Trophoblast cell (in vitro differentiated cells and primary cell): ENCODE measurements at regions not wholly inside any gene's neighbourhood (a gene's known extent, or its start where the extent isn't known, plus 50 kb on each side); places are given as distances from the start of the nearest gene placed in this dataset.
A peak's percentile ranks its signal among the peaks of the same experiment; 100 is the strongest.

ENCODE experiments used
- DNase-seq, 2 donors: peaks; one replicate each; pipeline ENCODE4 v3.0.0-alpha.2; 2016
- H2AFZ ChIP-seq: 2 replicates; pipeline ENCODE4 v1.6.1; 2013; ENCODE audit warnings: low read length, moderate library complexity, mild to moderate bottlenecking; ENCODE audit not compliant: insufficient read depth, poor library complexity
- H2AK5ac ChIP-seq: 2 replicates; pipeline ENCODE4 v1.6.1; 2013; ENCODE audit warnings: mild to moderate bottlenecking, low read length
- H2BK120ac ChIP-seq: 2 replicates; pipeline ENCODE4 v1.6.1; 2013; ENCODE audit warnings: low read length, mild to moderate bottlenecking, moderate library complexity; ENCODE audit not compliant: insufficient read depth, poor library complexity
- H2BK12ac ChIP-seq: 2 replicates; pipeline ENCODE4 v1.6.1; 2013; ENCODE audit warnings: mild to moderate bottlenecking, low read length, moderate library complexity
- H2BK5ac ChIP-seq: 2 replicates; pipeline ENCODE4 v1.6.1; 2013; ENCODE audit warnings: low read length, low read depth, moderate library complexity, mild to moderate bottlenecking; ENCODE audit not compliant: poor library complexity
- H3K14ac ChIP-seq: 2 replicates; pipeline ENCODE4 v1.6.1; 2013; ENCODE audit warnings: mild to moderate bottlenecking, low read length
- H3K18ac ChIP-seq: 2 replicates; pipeline ENCODE4 v1.6.1; 2013; ENCODE audit warnings: mild to moderate bottlenecking, low read length
- H3K23ac ChIP-seq: 2 replicates; pipeline ENCODE4 v1.6.1; 2013; ENCODE audit warnings: low read length
- H3K27ac ChIP-seq: 2 replicates; pipeline ENCODE4 v1.5.1; 2013; ENCODE audit warnings: low read depth, mild to moderate bottlenecking, inconsistent platforms, low read length, moderate library complexity
- H3K27me3 ChIP-seq: 2 replicates; pipeline ENCODE4 v1.6.1; 2013; ENCODE audit warnings: inconsistent platforms, mild to moderate bottlenecking, low read length, moderate library complexity; ENCODE audit not compliant: insufficient read depth
- H3K36me3 ChIP-seq, 2 experiments: 1 replicate in 1 of 2; 2 replicates in 1 of 2; pipeline ENCODE4 v1.6.1; 2013; ENCODE audit warnings: low read length in 2 of 2, mild to moderate bottlenecking in 2 of 2, moderate library complexity in 1 of 2; ENCODE audit not compliant: insufficient read depth in 2 of 2, control insufficient read depth in 1 of 2
- H3K4ac ChIP-seq: 2 replicates; pipeline ENCODE4 v1.6.1; 2013; ENCODE audit warnings: low read depth, mild to moderate bottlenecking, low read length, moderate library complexity
- H3K4me1 ChIP-seq, 2 experiments: 1 replicate in 1 of 2; 2 replicates in 1 of 2; pipeline ENCODE4 v1.6.1; 2013; ENCODE audit warnings: low read length in 2 of 2, mild to moderate bottlenecking in 2 of 2, moderate library complexity in 1 of 2; ENCODE audit not compliant: insufficient read depth in 2 of 2, control insufficient read depth in 1 of 2
- H3K4me2 ChIP-seq: 2 replicates; pipeline ENCODE4 v1.6.1; 2013; ENCODE audit warnings: inconsistent platforms, mild to moderate bottlenecking, low read length, moderate library complexity
- H3K4me3 ChIP-seq: 2 replicates; pipeline ENCODE4 v1.5.1; 2013; ENCODE audit warnings: mild to moderate bottlenecking, low read depth, low read length, inconsistent platforms
- H3K79me1 ChIP-seq: one replicate; pipeline ENCODE4 v1.6.1; 2013; ENCODE audit warnings: low read length
- H3K79me2 ChIP-seq: 2 replicates; pipeline ENCODE4 v1.6.1; 2013; ENCODE audit warnings: low read length, mild to moderate bottlenecking; ENCODE audit not compliant: control insufficient read depth, insufficient read depth, poor library complexity
- H3K9ac ChIP-seq: 2 replicates; pipeline ENCODE4 v1.6.1; 2013; ENCODE audit warnings: mild to moderate bottlenecking, low read length
- H3K9me3 ChIP-seq: 2 replicates; pipeline ENCODE4 v1.6.1; 2013; ENCODE audit warnings: low read depth, mild to moderate bottlenecking, control low read depth, inconsistent platforms, low read length; ENCODE audit not compliant: insufficient read depth
- H4K12ac ChIP-seq: 2 replicates; pipeline ENCODE4 v1.6.1; 2013; ENCODE audit warnings: low read depth, mild to moderate bottlenecking, low read length, moderate library complexity
- H4K8ac ChIP-seq: 2 replicates; pipeline ENCODE4 v1.6.1; 2013; ENCODE audit warnings: low read depth, mild to moderate bottlenecking, low read length, moderate library complexity
- H4K91ac ChIP-seq: one replicate; pipeline ENCODE4 v1.6.1; 2013; ENCODE audit warnings: low read depth, mild to moderate bottlenecking, low read length, moderate library complexity
- WGBS: extraction: QIAGEN DNeasy Blood & Tissue Kit; methylation state at CpG from one replicate; pipeline ENCODE4 v1.1.7; 2013; ENCODE audit warnings: missing lambda C conversion rate; ENCODE audit not compliant: insufficient read length, insufficient coverage; ENCODE audit errors: extremely low coverage; 5-methylcytosine and 5-hydroxymethylcytosine counted together

GRCh38 chr2:208791257-208791656, 384.7 kb downstream of the PTH2R start:
- Histone ChIP-seq H3K18ac (no peak overlapping the region), H3K14ac (no peak overlapping the region), H2AFZ (no peak overlapping the region), H4K91ac (no peak overlapping the region), H3K27me3 (no peaks in the 10 kb centered on the region), H3K4ac (no peak overlapping the region), H4K8ac (no peak overlapping the region), H3K4me2 (no peak overlapping the region), H2BK12ac (no peak overlapping the region), H2AK5ac (no peak overlapping the region), H3K36me3 (no peaks in the 10 kb centered on the region), H3K4me1 (no peaks in the 10 kb centered on the region), H4K12ac (no peak overlapping the region), H3K27ac (no peak overlapping the region), H2BK5ac (no peak overlapping the region), H3K4me3 (no peak overlapping the region), H3K9me3 (no peaks in the 10 kb centered on the region), H2BK120ac (no peak overlapping the region), H3K79me1 (no peaks in the 10 kb centered on the region), H3K23ac (no peak overlapping the region), H3K79me2 (no peaks in the 10 kb centered on the region), H3K9ac (no peak overlapping the region)
- WGBS, result no CpG with 5 or more reads among the region's 6 CpGs
- no peak for DNase-seq

GRCh38 chr2:208792766-208793165, 386.2 kb downstream of the PTH2R start:
- H3K36me3 ChIP-seq, result no peaks in the 10 kb centered on the region
- no CpG with 5 or more reads among the region's 8 CpGs for WGBS

GRCh38 chr2:208793434-208793833, 386.8 kb downstream of the PTH2R start:
- Histone ChIP-seq H3K79me2 (no peaks in the 10 kb centered on the region), H2AFZ (no peak overlapping the region), H3K27ac (no peak overlapping the region), H4K8ac (no peak overlapping the region), H3K4me1 (no peaks in the 10 kb centered on the region), H3K79me1 (no peaks in the 10 kb centered on the region), H3K4ac (no peak overlapping the region), H2AK5ac (no peak overlapping the region), H2BK5ac (no peak overlapping the region), H3K36me3 (no peaks in the 10 kb centered on the region), H3K9ac (no peak overlapping the region), H2BK120ac (no peak overlapping the region), H3K4me2 (no peak overlapping the region), H3K14ac (no peak overlapping the region), H3K23ac (no peak overlapping the region), H3K18ac (no peak overlapping the region), H4K91ac (no peak overlapping the region), H3K4me3 (no peak overlapping the region), H4K12ac (no peak overlapping the region), H3K9me3 (no peaks in the 10 kb centered on the region), H2BK12ac (no peak overlapping the region), H3K27me3 (no peaks in the 10 kb centered on the region)
- DNase-seq, result no peak
- no CpG with 5 or more reads among the region's 3 CpGs for WGBS

More at GRCh38 chr2:208792766-208793165, 386.2 kb downstream of the PTH2R start:
- H3K27ac ChIP-seq, result no peak overlapping the region
- no peak overlapping the region for H3K4ac ChIP-seq
- H3K23ac ChIP-seq, result no peak overlapping the region
- H3K4me3 ChIP-seq, result no peak overlapping the region
- no peaks in the 10 kb centered on the region for H3K79me1 ChIP-seq
- no peak overlapping the region for H4K12ac ChIP-seq
- no peak overlapping the region for H4K91ac ChIP-seq
- H4K8ac ChIP-seq, result no peak overlapping the region
- H3K4me1 ChIP-seq, result no peaks in the 10 kb centered on the region
- no peak overlapping the region for H2BK5ac ChIP-seq
- no peak overlapping the region for H3K9ac ChIP-seq
- H2AFZ ChIP-seq, result no peak overlapping the region
- H3K14ac ChIP-seq, result no peak overlapping the region
- H2BK12ac ChIP-seq, result no peak overlapping the region
- H3K79me2 ChIP-seq, result no peaks in the 10 kb centered on the region
- peak; percentile 16 to 44 for DNase-seq
- no peak overlapping the region for H3K18ac ChIP-seq
- H2BK120ac ChIP-seq, result no peak overlapping the region
- H2AK5ac ChIP-seq, result no peak overlapping the region
- no peak overlapping the region for H3K4me2 ChIP-seq
- H3K27me3 ChIP-seq, result no peaks in the 10 kb centered on the region
- no peaks in the 10 kb centered on the region for H3K9me3 ChIP-seq

- Histone ChIP-seq H3K18ac (no peak overlapping the region), H3K23ac (no peak overlapping the region), H3K79me2 (no peaks in the 10 kb centered on the region), H3K27me3 (no peaks in the 10 kb centered on the region), H3K4me2 (no peak overlapping the region), H3K79me1 (no peaks in the 10 kb centered on the region), H3K27ac (no peak overlapping the region), H3K4me1 (no peaks in the 10 kb centered on the region), H2BK120ac (no peak overlapping the region), H3K4ac (no peak overlapping the region), H4K91ac (no peak overlapping the region), H2AFZ (no peak overlapping the region), H4K12ac (no peak overlapping the region), H3K4me3 (no peak overlapping the region), H3K9me3 (no peaks in the 10 kb centered on the region), H3K14ac (no peak overlapping the region), H2BK5ac (no peak overlapping the region), H3K9ac (no peak overlapping the region), H2BK12ac (no peak overlapping the region), H4K8ac (no peak overlapping the region), H2AK5ac (no peak overlapping the region), H3K36me3 (no peaks in the 10 kb centered on the region)
- no CpG with 5 or more reads among the region's 4 CpGs for WGBS
- no peak for DNase-seq
Measured at GRCh38 chr2:208794288-208794975, 387.8 kb downstream of the PTH2R start.
